ENCODE measurements at regions not wholly inside any gene's neighbourhood (a gene's known extent, or its start where the extent isn't known, plus 50 kb on each side); places are given as distances from the start of the nearest gene placed in this dataset.
A peak's percentile ranks its signal among the peaks of the same experiment; 100 is the strongest.

DNA sequence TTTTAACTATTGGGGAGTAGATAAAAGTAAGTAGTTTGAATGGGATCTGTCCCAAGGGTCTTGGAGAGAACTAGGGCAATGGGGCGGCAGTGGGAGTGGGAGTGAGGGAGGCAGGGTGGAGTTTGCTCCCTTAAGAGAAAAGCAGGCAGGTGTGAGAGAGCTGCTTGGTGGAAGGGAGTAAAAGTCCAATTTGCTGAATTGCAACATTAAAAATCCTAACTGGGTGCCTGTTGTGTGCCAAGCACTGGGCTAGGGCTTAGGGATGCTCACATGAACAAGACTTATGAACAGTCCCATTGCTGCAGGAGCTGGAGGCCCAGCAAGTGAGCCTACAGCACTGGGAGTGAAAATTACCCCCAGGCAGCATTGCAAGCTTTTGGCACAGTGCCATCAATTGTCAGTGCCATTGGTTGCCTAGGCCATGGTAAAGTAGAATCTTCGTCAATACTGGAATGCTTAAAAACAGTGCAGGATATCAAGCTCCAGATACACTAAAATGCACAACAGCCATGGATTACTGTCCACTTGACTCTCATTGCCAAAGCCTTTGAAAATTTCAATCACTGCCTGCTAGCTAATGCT, 277.7 kb upstream of the JARID2 start:
- Mint-ChIP-seq H3K4me3 (no peak overlapping the region), H3K36me3 (peaks cover 23% of the 10 kb centered on the region), H3K4me1 (peaks cover 48% of the 10 kb centered on the region), H3K27me3 (ENCODE audit: low read depth) (no peaks in the 10 kb centered on the region), H3K27ac (no peak overlapping the region), H3K9me3 (peaks cover 12% of the 10 kb centered on the region)
- DNase-seq (ENCODE audit: low spot score): no peak
- ChIA-PET POLR2A (no interaction called here), CTCF (interaction anchor here (1.1 kb wide), 1 partner anchor 17 kb away, joined by 3 read pairs; no protein-coding TSS in a partner anchor)
- TF ChIP-seq CTCF (IDR thresholded peaks at IDR 0.05) (no peak), KAT7 (CRISPR knock-in tag; IDR thresholded peaks at IDR 0.05; ENCODE audit: borderline replicate concordance) (no peak), CREB1 (CRISPR knock-in tag; IDR thresholded peaks at IDR 0.05) (no peak), AFF4 (CRISPR knock-in tag; IDR thresholded peaks at IDR 0.05; ENCODE audit: borderline replicate concordance) (no peak), IRF1 (CRISPR knock-in tag; IDR thresholded peaks at IDR 0.05) (no peak), USF2 (CRISPR knock-in tag; IDR thresholded peaks at IDR 0.05) (no peak), ZNF121 (CRISPR knock-in tag; IDR thresholded peaks at IDR 0.05) (no peak), MLX (CRISPR knock-in tag; IDR thresholded peaks at IDR 0.05) (no peak), TCF7 (CRISPR knock-in tag; IDR thresholded peaks at IDR 0.05; ENCODE audit: low read depth) (no peak), EMX1 (CRISPR knock-in tag; IDR thresholded peaks at IDR 0.05) (no peak), ZNF219 (CRISPR knock-in tag; IDR thresholded peaks at IDR 0.05; ENCODE audit: borderline replicate concordance) (no peak), HMGA2 (CRISPR knock-in tag; IDR thresholded peaks at IDR 0.05) (no peak), ZNF423 (CRISPR knock-in tag; IDR thresholded peaks at IDR 0.05) (no peak), ZBTB21 (CRISPR knock-in tag; IDR thresholded peaks at IDR 0.05; ENCODE audit: borderline replicate concordance) (no peak), TP53 (CRISPR knock-in tag; IDR thresholded peaks at IDR 0.05) (no peak), ETV6 (CRISPR knock-in tag; IDR thresholded peaks at IDR 0.05) (no peak), ZNF671 (CRISPR knock-in tag; IDR thresholded peaks at IDR 0.05) (no peak)
- ATAC-seq: no peak

GRCh38 chr6:14969126-14969525, 276.7 kb upstream of the JARID2 start:
- H3K27ac Mint-ChIP-seq: peak overlapping the region; percentile 19; the same call in 1 of the 2 replicates
- peaks cover 50% of the 10 kb centered on the region for H3K4me1 Mint-ChIP-seq
- ATAC-seq (no peak), DNase-seq (ENCODE audit: low spot score) (no peak)
- CTCF ChIA-PET: interaction anchor here (1.1 kb wide), 1 partner anchor 18 kb away, joined by 3 read pairs; no protein-coding TSS in a partner anchor
- H3K9me3 Mint-ChIP-seq: peaks cover 12% of the 10 kb centered on the region
- no peak overlapping the region for H3K4me3 Mint-ChIP-seq
- no peaks in the 10 kb centered on the region for H3K27me3 Mint-ChIP-seq (ENCODE audit: low read depth)
- POLR2A ChIA-PET: no interaction called here
- peaks cover 23% of the 10 kb centered on the region for H3K36me3 Mint-ChIP-seq
- TF ChIP-seq ZNF396 (CRISPR knock-in tag; IDR thresholded peaks at IDR 0.05; ENCODE audit: borderline replicate concordance) (no peak), ZNF232 (CRISPR knock-in tag; IDR thresholded peaks at IDR 0.05) (no peak), NR1H2 (CRISPR knock-in tag; IDR thresholded peaks at IDR 0.05) (no peak), ZNF423 (CRISPR knock-in tag; IDR thresholded peaks at IDR 0.05) (no peak), ATF1 (CRISPR knock-in tag; IDR thresholded peaks at IDR 0.05) (no peak), ZNF317 (CRISPR knock-in tag; IDR thresholded peaks at IDR 0.05; ENCODE audit: borderline replicate concordance, low read depth) (no peak), ETV6 (CRISPR knock-in tag; IDR thresholded peaks at IDR 0.05) (no peak), ZNF219 (CRISPR knock-in tag; IDR thresholded peaks at IDR 0.05; ENCODE audit: borderline replicate concordance) (no peak), SOX15 (CRISPR knock-in tag; IDR thresholded peaks at IDR 0.05) (no peak), ERG (CRISPR knock-in tag; IDR thresholded peaks at IDR 0.05) (no peak), ZNF416 (CRISPR knock-in tag; IDR thresholded peaks at IDR 0.05) (no peak), JAZF1 (CRISPR knock-in tag; IDR thresholded peaks at IDR 0.05) (no peak), CREB1 (CRISPR knock-in tag; IDR thresholded peaks at IDR 0.05) (no peak), ZNF121 (CRISPR knock-in tag; IDR thresholded peaks at IDR 0.05) (no peak), E2F5 (CRISPR knock-in tag; IDR thresholded peaks at IDR 0.05) (no peak)
